MM.1S (cell line): ENCODE measurements at regions not wholly inside any gene's neighbourhood (a gene's known extent, or its start where the extent isn't known, plus 50 kb on each side); places are given as distances from the start of the nearest gene placed in this dataset.

Experiments
- DNase-seq: peaks from one replicate; pipeline ENCODE4 v3.0.0-alpha.2; 2015
- H2AFZ ChIP-seq: fragments of 300-600 bp; sonication (generic); 2 replicates; pipeline ENCODE4 v1.6.0; 2016; ENCODE audit warnings: antibody characterized with exemption, low read length
- H3F3A ChIP-seq: fragments of 300-600 bp; sonication (generic); 2 replicates; pipeline ENCODE4 v1.6.1; 2016; ENCODE audit warnings: mild to moderate bottlenecking, antibody characterized with exemption, low read length, moderate library complexity, mixed read lengths; ENCODE audit not compliant: insufficient read depth
- H3K27ac ChIP-seq: fragments of 300-600 bp; sonication (generic); 2 replicates; pipeline ENCODE4 v1.5.1; 2016; ENCODE audit warnings: mild to moderate bottlenecking, low read length
- H3K27me3 ChIP-seq: fragments of 300-600 bp; sonication (generic); replicated peaks from 2 replicates; pipeline ENCODE4 v1.6.0; 2016; ENCODE audit warnings: low read length; ENCODE audit not compliant: insufficient read depth
- H3K36me3 ChIP-seq: fragments of 300-600 bp; sonication (generic); replicated peaks from 2 replicates; pipeline ENCODE4 v1.6.1; 2016; ENCODE audit warnings: mild to moderate bottlenecking, low read length, mixed read lengths; ENCODE audit not compliant: insufficient read depth
- H3K4me1 ChIP-seq: fragments of 300-600 bp; sonication (generic); 2 replicates; pipeline ENCODE4 v1.6.1; 2016; ENCODE audit warnings: low read length, mixed read lengths
- H3K4me2 ChIP-seq: fragments of 300-600 bp; sonication (generic); 2 replicates; pipeline ENCODE4 v1.6.0; 2016; ENCODE audit warnings: low read depth, low read length
- H3K4me3 ChIP-seq: fragments of 300-600 bp; sonication (generic); 2 replicates; pipeline ENCODE4 v1.5.1; 2016; ENCODE audit warnings: low read length, mixed read lengths
- H3K79me2 ChIP-seq: fragments of 300-600 bp; sonication (generic); 2 replicates; pipeline ENCODE4 v1.6.1; 2016; ENCODE audit warnings: mixed run types, low read length, mixed read lengths
- H3K9ac ChIP-seq: fragments of 300-600 bp; sonication (generic); 2 replicates; pipeline ENCODE4 v1.6.1; 2016; ENCODE audit warnings: low read length, mixed read lengths
- H3K9me2 ChIP-seq: fragments of 300-600 bp; sonication (generic); replicated peaks from 2 replicates; pipeline ENCODE4 v1.6.1; 2016; ENCODE audit warnings: mild to moderate bottlenecking, low read length, mixed read lengths; ENCODE audit not compliant: insufficient read depth
- H3K9me3 ChIP-seq: fragments of 300-600 bp; sonication (generic); replicated peaks from 2 replicates; pipeline ENCODE4 v1.6.1; 2016; ENCODE audit warnings: mild to moderate bottlenecking, low read length, mixed read lengths; ENCODE audit not compliant: insufficient read depth
- H4K20me1 ChIP-seq: fragments of 300-600 bp; sonication (generic); 2 replicates; pipeline ENCODE4 v1.6.1; 2016; ENCODE audit warnings: mild to moderate bottlenecking, low read length, moderate library complexity, mixed read lengths; ENCODE audit not compliant: insufficient read depth
- EZH2 ChIP-seq: fragments of 300-600 bp; sonication (generic); optimal IDR thresholded peaks from 2 replicates; pipeline ENCODE3; 2017; ENCODE audit warnings: low read depth, mild to moderate bottlenecking, antibody characterized with exemption, low read length, mixed read lengths
- EZH2phosphoT487 ChIP-seq: fragments of 300-600 bp; sonication (generic); IDR thresholded peaks from 2 replicates; pipeline ENCODE4 v1.6.1; 2018; ENCODE audit warnings: antibody characterized with exemption, low read length
- TF ChIP-seq, protein P1 (sequence below): fragments of 300-600 bp; sonication (generic); IDR thresholded peaks from 2 replicates; pipeline ENCODE4 v1.5.1; 2016; ENCODE audit warnings: antibody characterized with exemption, low read length, mixed read lengths

DNA sequence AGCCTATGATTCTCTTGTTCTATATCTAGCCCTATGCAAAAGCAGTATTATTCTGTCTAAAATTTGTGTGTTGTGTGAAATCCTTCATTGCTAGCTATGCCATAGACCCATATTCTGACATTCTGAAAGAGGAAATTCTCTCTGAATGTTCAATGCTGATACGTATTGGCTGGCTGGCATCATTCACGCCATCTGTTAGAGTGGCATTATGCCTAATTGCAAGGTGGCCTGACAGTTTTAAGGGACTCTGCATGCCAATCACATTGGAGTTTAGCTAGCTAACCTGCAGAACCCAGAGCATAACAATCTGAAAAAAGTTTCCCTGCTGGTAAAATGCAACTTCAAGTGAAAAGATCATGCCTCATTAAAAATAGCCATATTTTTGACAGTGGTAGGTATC lies 316.0 kb downstream of the SOX11 start:
- Histone ChIP-seq H3K9ac (no peak overlapping the region), H3K4me3 (no peak overlapping the region), H3K9me3 (no peaks in the 10 kb centered on the region), H3K4me2 (no peak overlapping the region), H3K27ac (no peak overlapping the region), H3K79me2 (no peaks in the 10 kb centered on the region), H3K4me1 (no peaks in the 10 kb centered on the region), H3F3A (no peaks in the 10 kb centered on the region), H3K9me2 (no peaks in the 10 kb centered on the region), H3K36me3 (no peaks in the 10 kb centered on the region), H2AFZ (no peak overlapping the region), H3K27me3 (no peaks in the 10 kb centered on the region), H4K20me1 (no peaks in the 10 kb centered on the region)
- TF ChIP-seq, protein P1, sequence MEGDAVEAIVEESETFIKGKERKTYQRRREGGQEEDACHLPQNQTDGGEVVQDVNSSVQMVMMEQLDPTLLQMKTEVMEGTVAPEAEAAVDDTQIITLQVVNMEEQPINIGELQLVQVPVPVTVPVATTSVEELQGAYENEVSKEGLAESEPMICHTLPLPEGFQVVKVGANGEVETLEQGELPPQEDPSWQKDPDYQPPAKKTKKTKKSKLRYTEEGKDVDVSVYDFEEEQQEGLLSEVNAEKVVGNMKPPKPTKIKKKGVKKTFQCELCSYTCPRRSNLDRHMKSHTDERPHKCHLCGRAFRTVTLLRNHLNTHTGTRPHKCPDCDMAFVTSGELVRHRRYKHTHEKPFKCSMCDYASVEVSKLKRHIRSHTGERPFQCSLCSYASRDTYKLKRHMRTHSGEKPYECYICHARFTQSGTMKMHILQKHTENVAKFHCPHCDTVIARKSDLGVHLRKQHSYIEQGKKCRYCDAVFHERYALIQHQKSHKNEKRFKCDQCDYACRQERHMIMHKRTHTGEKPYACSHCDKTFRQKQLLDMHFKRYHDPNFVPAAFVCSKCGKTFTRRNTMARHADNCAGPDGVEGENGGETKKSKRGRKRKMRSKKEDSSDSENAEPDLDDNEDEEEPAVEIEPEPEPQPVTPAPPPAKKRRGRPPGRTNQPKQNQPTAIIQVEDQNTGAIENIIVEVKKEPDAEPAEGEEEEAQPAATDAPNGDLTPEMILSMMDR: no peak
- no peak for TF ChIP-seq EZH2
- no peak for TF ChIP-seq EZH2phosphoT487
- DNase-seq: no peak

DNA sequence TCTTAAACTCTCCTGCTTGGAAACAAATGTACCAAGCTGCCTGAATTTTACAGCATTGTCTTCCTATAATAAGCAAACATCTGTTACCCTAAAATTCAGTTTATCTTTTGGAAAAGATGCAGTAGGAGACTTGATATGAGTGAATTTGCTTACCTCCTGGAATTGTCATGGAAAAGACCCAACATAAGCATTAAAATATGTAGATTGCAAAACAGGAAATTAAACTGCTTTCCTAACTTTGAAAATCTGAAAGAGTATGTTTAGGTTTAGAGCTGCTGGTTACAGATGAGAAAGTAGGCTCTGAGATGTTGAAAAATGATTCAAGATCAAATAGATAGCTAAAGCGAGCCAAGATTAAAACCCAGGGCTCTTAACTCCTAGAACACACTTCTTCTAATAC lies 316.5 kb downstream of the SOX11 start:
- Histone ChIP-seq H3K27me3 (no peaks in the 10 kb centered on the region), H3K9me3 (no peaks in the 10 kb centered on the region), H2AFZ (no peak overlapping the region), H3K36me3 (no peaks in the 10 kb centered on the region), H3F3A (no peaks in the 10 kb centered on the region), H3K4me2 (no peak overlapping the region), H3K4me1 (no peaks in the 10 kb centered on the region), H3K9ac (no peak overlapping the region), H3K4me3 (no peak overlapping the region), H3K79me2 (no peaks in the 10 kb centered on the region), H3K9me2 (no peaks in the 10 kb centered on the region), H3K27ac (no peak overlapping the region), H4K20me1 (no peaks in the 10 kb centered on the region)
- no peak for DNase-seq
- TF ChIP-seq, protein P1: no peak
- TF ChIP-seq EZH2: no peak

GRCh38 chr2:6010163-6010562 lies 318.0 kb downstream of the SOX11 start:
- no peak overlapping the region for H3K9ac ChIP-seq
- no peak overlapping the region for H2AFZ ChIP-seq
- TF ChIP-seq EZH2 (no peak), EZH2phosphoT487 (no peak)
- TF ChIP-seq, protein P1: no peak
- no peaks in the 10 kb centered on the region for H3K36me3 ChIP-seq
- no peaks in the 10 kb centered on the region for H3K79me2 ChIP-seq
- H3K4me1 ChIP-seq: no peaks in the 10 kb centered on the region
- no peak for DNase-seq
- H3K4me3 ChIP-seq: no peak overlapping the region
- no peaks in the 10 kb centered on the region for H4K20me1 ChIP-seq
- no peaks in the 10 kb centered on the region for H3K27me3 ChIP-seq
- H3K27ac ChIP-seq: no peak overlapping the region
- H3F3A ChIP-seq: no peaks in the 10 kb centered on the region
- no peaks in the 10 kb centered on the region for H3K9me3 ChIP-seq
- H3K9me2 ChIP-seq: no peaks in the 10 kb centered on the region
- no peak overlapping the region for H3K4me2 ChIP-seq
